GM18861 (cell line): ENCODE measurements at regions not wholly inside any gene's neighbourhood (a gene's known extent, or its start where the extent isn't known, plus 50 kb on each side); places are given as distances from the start of the nearest gene placed in this dataset.

Experiments used
- ATAC-seq: cut with Tn5 transposase; IDR thresholded peaks from one replicate; pipeline ENCODE4 v1.9.1; 2021; ENCODE audit not compliant: unreplicated experiment

DNA sequence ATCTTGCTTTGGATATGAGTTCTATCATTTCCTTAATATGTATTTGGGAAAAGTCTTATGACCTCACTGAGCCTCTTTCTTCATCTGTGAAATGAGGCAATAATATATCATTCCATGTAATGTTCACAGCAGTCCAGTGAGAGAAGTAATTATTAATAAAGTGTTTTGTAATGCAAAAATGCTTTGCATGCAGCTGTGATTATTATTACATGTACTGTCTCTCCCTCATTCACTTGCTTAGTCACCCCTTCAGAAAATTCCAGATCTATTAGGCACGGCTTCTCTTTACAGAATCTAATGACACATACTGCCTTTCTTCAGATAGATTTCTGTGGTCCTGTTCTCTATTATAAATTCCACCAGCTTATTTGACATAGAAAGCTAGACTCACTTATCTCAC, 53.5 kb upstream of the FGF13 start:
- ATAC-seq: no peak

DNA sequence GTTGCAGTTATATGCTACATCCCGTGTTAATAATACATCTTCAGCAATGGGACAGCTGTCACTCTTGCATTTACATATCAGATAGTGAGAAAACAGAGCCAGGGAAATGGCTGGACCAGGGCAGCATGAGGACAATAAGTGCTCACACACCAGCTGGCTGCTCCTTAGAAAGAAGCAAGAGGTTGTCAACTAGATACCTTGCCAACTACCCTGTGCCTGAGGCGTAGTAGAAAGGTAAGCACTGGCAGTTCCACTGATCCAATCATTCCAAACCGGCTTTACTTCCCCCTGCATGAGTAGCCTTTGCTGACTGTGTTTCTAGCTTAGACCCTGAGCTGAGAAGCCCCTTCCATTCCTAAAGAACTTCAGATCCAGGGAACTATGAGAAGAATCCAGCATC, 52.2 kb upstream of the FGF13 start:
- no peak for ATAC-seq

DNA sequence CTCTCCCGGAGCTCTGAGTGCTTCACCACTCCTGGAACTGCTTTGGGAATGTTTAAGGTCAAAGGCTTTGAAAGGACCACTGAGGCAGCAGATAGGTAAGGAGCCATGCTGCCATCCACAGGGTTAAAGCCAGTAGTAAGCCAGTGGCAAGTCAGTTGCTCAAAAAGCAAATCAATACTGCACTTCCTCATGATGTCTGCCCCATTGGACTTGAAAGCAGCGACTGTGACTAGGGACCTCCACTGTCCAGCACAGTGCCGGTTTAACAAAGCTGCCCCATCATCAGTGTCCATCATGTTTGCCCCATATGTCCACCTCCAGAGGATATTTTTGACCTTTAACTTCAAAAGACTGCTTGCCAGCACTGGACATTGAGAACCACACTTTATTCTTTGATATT, 49.9 kb upstream of the FGF13 start:
- no peak for ATAC-seq
